Esophagus muscularis mucosa (tissue), 4 donors: ENCODE measurements at regions not wholly inside any gene's neighbourhood (a gene's known extent, or its start where the extent isn't known, plus 50 kb on each side); places are given as distances from the start of the nearest gene placed in this dataset.

ENCODE experiments used
- DNase-seq: peaks from one replicate; pipeline ENCODE4 v3.0.0-alpha.2; 2017; ENCODE audit errors: extremely low spot score
- H3K27ac ChIP-seq, 4 donors: fragments of 200-600 bp; sonication (generic); replicated peaks in 1 of 4; 1 replicate in 3 of 4; 2 replicates in 1 of 4; pipeline ENCODE4 v1.5.1; 2016 to 2019; ENCODE audit warnings: mild to moderate bottlenecking in 1 of 4
- H3K27me3 ChIP-seq, 4 donors: fragments of 200-600 bp; sonication (generic); one replicate each; pipeline versions ENCODE4 v1.5.1 to v1.6.0; 2016 to 2019
- H3K36me3 ChIP-seq, 4 donors: fragments of 200-600 bp; sonication (generic); one replicate each; pipeline ENCODE4 v1.5.1; 2016 to 2019
- H3K4me1 ChIP-seq, 4 donors: fragments of 200-600 bp; sonication (generic); one replicate each; pipeline ENCODE4 v1.5.1; 2016 to 2019
- H3K4me3 ChIP-seq, 4 donors: fragments of 200-600 bp; sonication (generic); 1 replicate in 2 of 4; 2 replicates in 2 of 4; pipeline ENCODE4 v1.5.1; 2016 to 2019; ENCODE audit warnings: mild to moderate bottlenecking in 4 of 4, moderate library complexity in 1 of 4
- H3K9me3 ChIP-seq, 4 donors: fragments of 200-600 bp; sonication (generic); 1 replicate in 3 of 4; 2 replicates in 1 of 4; pipeline ENCODE4 v1.5.1; 2016 to 2019
- CTCF ChIP-seq, 3 experiments: fragments of 200-600 bp in 2 of 3; fragments of 450-650 bp in 1 of 3; sonication (generic) in 2 of 3; IDR thresholded peaks; one replicate each; pipeline ENCODE4 v1.5.1; 2017 to 2019; ENCODE audit warnings: antibody characterized with exemption in 3 of 3, mild to moderate bottlenecking in 2 of 3, moderate library complexity in 1 of 3
- EP300 ChIP-seq: sonication (generic); formaldehyde crosslinking; IDR thresholded peaks from one replicate; pipeline ENCODE4 v1.6.1; 2017; ENCODE audit warnings: antibody characterized with exemption
- POLR2A ChIP-seq: fragments of 450-650 bp; IDR thresholded peaks from one replicate; pipeline ENCODE4 v1.6.1; 2017; ENCODE audit warnings: antibody characterized with exemption, moderate library complexity, mild to moderate bottlenecking, low read depth
- POLR2AphosphoS5 ChIP-seq, 2 donors: sonication (generic); formaldehyde crosslinking; IDR thresholded peaks; one replicate each; pipeline ENCODE4 v1.6.1; 2017; ENCODE audit warnings: antibody characterized with exemption in 2 of 2
- WGBS: methylation state at CpG from one replicate; pipeline ENCODE4 v1.1.5; 2018; 5-methylcytosine and 5-hydroxymethylcytosine counted together
- intact Hi-C: fragments of 100-400 bp; cut with DNase I; formaldehyde crosslinking; loops from one replicate; pipeline ENCODE4 v1.15.1; 2023

GRCh38 chr15:46389739-46390138 lies 754.9 kb downstream of the SQOR start:
- Histone ChIP-seq H3K27me3 (no peaks in the 10 kb centered on the region), H3K4me1 (no peaks in the 10 kb centered on the region), H3K9me3 (peaks cover 0 to 17% (median 8%) of the 10 kb centered on the region in 4 donors), H3K4me3 (no peak overlapping the region), H3K27ac (no peak overlapping the region), H3K36me3 (no peaks in the 10 kb centered on the region)
- TF ChIP-seq POLR2AphosphoS5 (IDR thresholded peaks at IDR 0.05) (no peak), POLR2A (no peak), CTCF (IDR thresholded peaks at IDR 0.05) (no peak)
- DNase-seq, result no peak
- intact Hi-C loops, result no loop called here
- 45% methylated on average over 4 of the region's 4 CpGs for WGBS

- Histone ChIP-seq H3K4me1 (no peaks in the 10 kb centered on the region), H3K36me3 (no peaks in the 10 kb centered on the region), H3K27me3 (no peaks in the 10 kb centered on the region), H3K4me3 (no peak overlapping the region), H3K9me3 (peaks cover 0 to 24% (median 9%) of the 10 kb centered on the region in 4 donors), H3K27ac (no peak overlapping the region)
- intact Hi-C loops, result no loop called here
- no peak for TF ChIP-seq CTCF (IDR thresholded peaks at IDR 0.05)
- no peak for TF ChIP-seq POLR2A
- no peak for TF ChIP-seq POLR2AphosphoS5 (IDR thresholded peaks at IDR 0.05)
- no peak for TF ChIP-seq EP300
- WGBS, result 50% methylated on average over 2 of the region's 2 CpGs
- no peak for DNase-seq
These were observed 759.6 kb downstream of the SQOR start for GRCh38 chr15:46394463-46394862.

- Histone ChIP-seq H3K4me3 (no peak overlapping the region), H3K4me1 (no peaks in the 10 kb centered on the region), H3K36me3 (no peaks in the 10 kb centered on the region), H3K27me3 (no peaks in the 10 kb centered on the region), H3K27ac (no peak overlapping the region), H3K9me3 (no peaks in the 10 kb centered on the region)
- no peak for DNase-seq
- intact Hi-C loops, result no loop called here
- WGBS, result 54% methylated on average over 2 of the region's 2 CpGs
- TF ChIP-seq EP300 (no peak), CTCF (IDR thresholded peaks at IDR 0.05) (no peak), POLR2A (no peak), POLR2AphosphoS5 (IDR thresholded peaks at IDR 0.05) (no peak)
These were observed 773.5 kb downstream of the SQOR start for GRCh38 chr15:46408312-46408711.

GRCh38 chr15:46409841-46410301 lies 775.0 kb downstream of the SQOR start:
- no peaks in the 10 kb centered on the region for H3K36me3 ChIP-seq
- DNase-seq, result no peak
- 66% methylated on average over 4 of the region's 4 CpGs for WGBS
- H3K27ac ChIP-seq, result no peak overlapping the region
- no peak overlapping the region for H3K4me3 ChIP-seq
- H3K27me3 ChIP-seq, result no peaks in the 10 kb centered on the region
- no peaks in the 10 kb centered on the region for H3K9me3 ChIP-seq
- intact Hi-C loops, result no loop called here
- no peaks in the 10 kb centered on the region for H3K4me1 ChIP-seq
- no peak for TF ChIP-seq EP300
- TF ChIP-seq CTCF (IDR thresholded peaks at IDR 0.05), result no peak
- TF ChIP-seq POLR2AphosphoS5 (IDR thresholded peaks at IDR 0.05), result no peak
- no peak for TF ChIP-seq POLR2A

GRCh38 chr15:46410705-46411104 lies 775.9 kb downstream of the SQOR start:
- no peak for DNase-seq
- intact Hi-C loops, result no loop called here
- H3K27ac ChIP-seq, result no peak overlapping the region
- no peaks in the 10 kb centered on the region for H3K4me1 ChIP-seq
- 78% methylated on average over 2 of the region's 2 CpGs for whole genome bisulfite sequencing
- H3K9me3 ChIP-seq, result no peaks in the 10 kb centered on the region
- no peak for TF ChIP-seq CTCF (IDR thresholded peaks at IDR 0.05)
- TF ChIP-seq POLR2A, result no peak
- no peak for TF ChIP-seq POLR2AphosphoS5 (IDR thresholded peaks at IDR 0.05)
- no peak for TF ChIP-seq EP300
- no peaks in the 10 kb centered on the region for H3K36me3 ChIP-seq
- H3K4me3 ChIP-seq, result no peak overlapping the region
- no peaks in the 10 kb centered on the region for H3K27me3 ChIP-seq
